Gastroesophageal sphincter (tissue), 4 donors: ENCODE measurements at regions not wholly inside any gene's neighbourhood (a gene's known extent, or its start where the extent isn't known, plus 50 kb on each side); places are given as distances from the start of the nearest gene placed in this dataset.

Source experiments
- ATAC-seq: fragments of 150-250 bp; one replicate; pipeline ENCODE4 v1.9.1; 2016; ENCODE audit warnings: mild to moderate bottlenecking, moderate library complexity
- H3K27ac ChIP-seq, 4 donors: fragments of 200-600 bp; sonication (generic) in 3 of 4; 1 replicate in 3 of 4; 2 replicates in 1 of 4; pipeline ENCODE4 v1.5.1; 2016 to 2019
- H3K27me3 ChIP-seq: fragments of 200-600 bp; sonication (generic); one replicate; pipeline ENCODE4 v1.5.1; 2019
- H3K36me3 ChIP-seq, 2 donors: fragments of 200-600 bp; sonication (generic); one replicate each; pipeline ENCODE4 v1.5.1; 2019; ENCODE audit warnings: control low read depth in 1 of 2
- H3K4me1 ChIP-seq, 3 donors: fragments of 200-600 bp; sonication (generic); 1 replicate in 2 of 3; 2 replicates in 1 of 3; pipeline ENCODE4 v1.5.1; 2016 to 2019; ENCODE audit warnings: control low read depth in 2 of 3
- H3K4me3 ChIP-seq, 2 donors: fragments of 200-600 bp; sonication (generic); one replicate each; pipeline ENCODE4 v1.5.1; 2019; ENCODE audit warnings: mild to moderate bottlenecking in 1 of 2, moderate library complexity in 1 of 2
- H3K9me3 ChIP-seq, 3 donors: fragments of 200-600 bp; sonication (generic); one replicate each; pipeline ENCODE4 v1.5.1; 2017 to 2019; ENCODE audit warnings: control low read depth in 2 of 3
- CTCF ChIP-seq, 4 experiments: fragments of 200-600 bp in 2 of 4; fragments of 450-650 bp in 2 of 4; sonication (generic) in 1 of 4; IDR thresholded peaks; one replicate each; pipeline ENCODE4 v1.5.1; 2017 to 2019; ENCODE audit warnings: antibody characterized with exemption in 4 of 4, mild to moderate bottlenecking in 2 of 4, moderate library complexity in 2 of 4
- EP300 ChIP-seq: sonication (generic); formaldehyde crosslinking; IDR thresholded peaks from one replicate; pipeline ENCODE4 v1.6.1; 2017; ENCODE audit warnings: antibody characterized with exemption, mild to moderate bottlenecking
- POLR2A ChIP-seq, 2 donors: fragments of 450-650 bp; IDR thresholded peaks; one replicate each; pipeline ENCODE4 v1.6.1; 2017; ENCODE audit warnings: antibody characterized with exemption in 2 of 2, mild to moderate bottlenecking in 2 of 2, moderate library complexity in 1 of 2
- POLR2AphosphoS5 ChIP-seq: sonication (generic); formaldehyde crosslinking; IDR thresholded peaks from one replicate; pipeline ENCODE4 v1.6.1; 2017; ENCODE audit warnings: antibody characterized with exemption
- WGBS, 2 donors: methylation state at CpG; one replicate each; pipeline ENCODE4 v1.1.5; 2018; ENCODE audit warnings: low coverage in 1 of 2; 5-methylcytosine and 5-hydroxymethylcytosine counted together

GRCh38 chr5:72000707-72001106 lies 106.6 kb upstream of the MAP1B start:
- no peak overlapping the region for H3K27ac ChIP-seq
- H3K27me3 ChIP-seq: no peaks in the 10 kb centered on the region
- H3K9me3 ChIP-seq: no peaks in the 10 kb centered on the region
- H3K4me3 ChIP-seq: no peak overlapping the region
- no peaks in the 10 kb centered on the region for H3K36me3 ChIP-seq
- ATAC-seq: no peak
- no peaks in the 10 kb centered on the region for H3K4me1 ChIP-seq
- TF ChIP-seq CTCF (IDR thresholded peaks at IDR 0.05): no peak
- TF ChIP-seq POLR2A (IDR thresholded peaks at IDR 0.05): no peak
- no peak for TF ChIP-seq POLR2AphosphoS5
- no peak for TF ChIP-seq EP300
- WGBS, 2 donors: 100% methylated on average over 1 of the region's 1 CpG; no CpG with 5 or more reads in 1 of the 2 donors

GRCh38 chr5:72005671-72006070 lies 101.6 kb upstream of the MAP1B start:
- no peak overlapping the region for H3K27ac ChIP-seq
- no peaks in the 10 kb centered on the region for H3K9me3 ChIP-seq
- no peak overlapping the region for H3K4me3 ChIP-seq
- H3K27me3 ChIP-seq: no peaks in the 10 kb centered on the region
- no peaks in the 10 kb centered on the region for H3K36me3 ChIP-seq
- no peak for ATAC-seq
- TF ChIP-seq POLR2AphosphoS5 (no peak), POLR2A (IDR thresholded peaks at IDR 0.05) (no peak), EP300 (no peak), CTCF (IDR thresholded peaks at IDR 0.05) (no peak)
- peaks cover 0 to 5% (median 0%) of the 10 kb centered on the region in 3 donors for H3K4me1 ChIP-seq

GRCh38 chr5:72006361-72006760 lies 100.9 kb upstream of the MAP1B start:
- no peaks in the 10 kb centered on the region for H3K27me3 ChIP-seq
- no peak for ATAC-seq
- H3K27ac ChIP-seq: no peak overlapping the region
- peaks cover 0 to 5% (median 0%) of the 10 kb centered on the region in 3 donors for H3K4me1 ChIP-seq
- H3K36me3 ChIP-seq: no peaks in the 10 kb centered on the region
- H3K4me3 ChIP-seq: no peak overlapping the region
- no peak for TF ChIP-seq POLR2AphosphoS5
- TF ChIP-seq POLR2A (IDR thresholded peaks at IDR 0.05): no peak
- no peak for TF ChIP-seq EP300
- no peak for TF ChIP-seq CTCF (IDR thresholded peaks at IDR 0.05)
- no peaks in the 10 kb centered on the region for H3K9me3 ChIP-seq
- 23% methylated on average over 1 of the region's 1 CpG; no CpG with 5 or more reads in 1 of the 2 donors for WGBS, 2 donors

GRCh38 chr5:72007336-72008111 lies 99.8 kb upstream of the MAP1B start:
- Histone ChIP-seq H3K27me3 (no peaks in the 10 kb centered on the region), H3K9me3 (no peaks in the 10 kb centered on the region), H3K27ac (no peak overlapping the region), H3K4me1 (peaks cover 0 to 5% (median 0%) of the 10 kb centered on the region in 3 donors), H3K36me3 (no peaks in the 10 kb centered on the region), H3K4me3 (no peak overlapping the region)
- no peak for ATAC-seq
- WGBS, 2 donors: 63 to 66% methylated on average over 5 to 6 of the region's 7 CpGs
- TF ChIP-seq CTCF (IDR thresholded peaks at IDR 0.05) (no peak), EP300 (no peak), POLR2AphosphoS5 (no peak), POLR2A (IDR thresholded peaks at IDR 0.05) (no peak)

GRCh38 chr5:72009280-72009679 lies 98.0 kb upstream of the MAP1B start:
- Histone ChIP-seq H3K9me3 (no peaks in the 10 kb centered on the region), H3K36me3 (no peaks in the 10 kb centered on the region), H3K27ac (no peak overlapping the region), H3K4me3 (no peak overlapping the region), H3K4me1 (peaks cover 0 to 9% (median 0%) of the 10 kb centered on the region in 3 donors), H3K27me3 (no peaks in the 10 kb centered on the region)
- WGBS, 2 donors: 59 to 66% methylated on average over 3 to 7 of the region's 7 CpGs
- ATAC-seq: no peak
- TF ChIP-seq EP300 (no peak), CTCF (IDR thresholded peaks at IDR 0.05) (no peak), POLR2A (IDR thresholded peaks at IDR 0.05) (no peak), POLR2AphosphoS5 (no peak)
